ENCODE measurements at regions not wholly inside any gene's neighbourhood (a gene's known extent, or its start where the extent isn't known, plus 50 kb on each side); places are given as distances from the start of the nearest gene placed in this dataset.

DNA sequence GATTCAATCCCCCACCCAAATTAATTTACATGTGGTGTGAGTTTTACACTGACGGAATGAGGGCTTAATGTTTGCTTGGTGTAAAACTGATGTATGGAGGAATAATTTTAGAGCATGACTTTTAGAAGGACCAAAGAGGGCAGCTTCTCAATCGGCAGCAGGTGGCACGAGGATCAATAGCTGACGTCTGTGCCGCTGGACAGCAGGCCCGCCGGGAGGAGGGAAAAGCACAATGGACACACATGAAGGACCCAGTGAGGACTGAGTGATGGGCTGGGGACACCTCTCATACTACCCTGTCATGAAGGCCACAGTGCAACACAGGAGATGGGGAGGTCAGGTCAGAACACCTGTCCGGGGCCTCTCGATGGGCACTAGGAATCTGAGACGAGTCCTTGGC is 61.4 kb upstream of the NSMCE3 start:
- WGBS, 2 experiments (ENCODE audit: extremely low coverage in 2 of 2, insufficient read length in 1 of 2), result 67% methylated on average over 1 of the region's 10 CpGs; no CpG with 5 or more reads in 1 of the 2 experiments
- CTCF ChIA-PET, result no interaction called here

More for the DNA sequence above, 61.4 kb upstream of the NSMCE3 start:
- Histone ChIP-seq H2BK5ac (ENCODE audit: low read depth, low read length, poor library complexity, severe bottlenecking) (no peak overlapping the region), H3K9me1 (ENCODE audit: insufficient read depth, low read length) (no peaks in the 10 kb centered on the region), H2BK15ac (ENCODE audit: low read depth, low read length) (no peak overlapping the region), H3K14ac (replicated peaks; ENCODE audit: low read depth, low read length) (no peak overlapping the region), H3K56ac (ENCODE audit: extremely low read depth, insufficient read depth, low read length) (no peak overlapping the region), H2AK5ac (ENCODE audit: low read depth, low read length) (no peak overlapping the region), H3K4me1 (ENCODE audit: control insufficient read depth, insufficient read depth, low read length) (no peaks in the 10 kb centered on the region), H3K23ac (ENCODE audit: low read depth, low read length) (no peak overlapping the region), H2BK20ac (ENCODE audit: low read depth, low read length) (no peak overlapping the region), H4K91ac (ENCODE audit: insufficient read depth, low read depth, low read length) (no peak overlapping the region), H3K27me3 (ENCODE audit: control insufficient read depth, insufficient read depth, low read length) (no peaks in the 10 kb centered on the region), H3K9me3 (ENCODE audit: control insufficient read depth, insufficient read depth, low read length) (no peaks in the 10 kb centered on the region), H3K4ac (ENCODE audit: low read depth, low read length) (no peak overlapping the region), H3K4me3 (ENCODE audit: insufficient read depth, low read depth, low read length) (no peak overlapping the region), H3K18ac (ENCODE audit: low read depth, low read length) (no peak overlapping the region), H3K4me2 (ENCODE audit: low read depth, low read length) (no peak overlapping the region), H3K9ac (ENCODE audit: low read depth, low read length) (no peak overlapping the region), H3K36me3 (ENCODE audit: control insufficient read depth, insufficient read depth, low read length) (no peaks in the 10 kb centered on the region), H2BK120ac (ENCODE audit: low read depth, low read length) (no peak overlapping the region), H4K5ac (ENCODE audit: low read depth, low read length) (no peak overlapping the region), H2AK9ac (replicated peaks; ENCODE audit: low read depth, low read length, poor library complexity) (no peak overlapping the region), H2AFZ (replicated peaks; ENCODE audit: low read length, poor library complexity) (no peak overlapping the region), H3K79me1 (ENCODE audit: low read depth in 1 of 2, low read length in 2 of 2) (no peaks in the 10 kb centered on the region), H4K8ac (ENCODE audit: low read depth in 2 of 2, low read length in 2 of 2) (no peak overlapping the region), H4K20me1 (ENCODE audit: insufficient read depth, low read length) (no peaks in the 10 kb centered on the region), H3K27ac (ENCODE audit: insufficient read depth, low read length) (no peak overlapping the region)
- in situ Hi-C loops (cut with MboI; ENCODE audit: low sequenced_read_pairs), result no loop called here
- intact Hi-C loops (cut with micrococcal nuclease), result no loop called here
- DNase-seq (no peak), ATAC-seq (ENCODE audit: low read depth) (no peak)
- TF ChIP-seq SMC3 (IDR thresholded peaks at IDR 0.05; ENCODE audit: low read depth, low read length), result no peak
- TF ChIP-seq CEBPB (IDR thresholded peaks at IDR 0.05; ENCODE audit: low read depth, low read length), result no peak
- no peak for TF ChIP-seq USF2 (IDR thresholded peaks at IDR 0.05; ENCODE audit: low read depth, low read length)
- no peak for TF ChIP-seq FOS (IDR thresholded peaks at IDR 0.05; ENCODE audit: low read depth, low read length)
- no peak for TF ChIP-seq MAZ (IDR thresholded peaks at IDR 0.05; ENCODE audit: borderline replicate concordance, low read depth, low read length)
- no peak for TF ChIP-seq BHLHE40 (IDR thresholded peaks at IDR 0.05; ENCODE audit: low read depth, low read length)
- no peak for TF ChIP-seq MAFK (IDR thresholded peaks at IDR 0.05; ENCODE audit: low read depth, low read length)
- TF ChIP-seq, protein P1, sequence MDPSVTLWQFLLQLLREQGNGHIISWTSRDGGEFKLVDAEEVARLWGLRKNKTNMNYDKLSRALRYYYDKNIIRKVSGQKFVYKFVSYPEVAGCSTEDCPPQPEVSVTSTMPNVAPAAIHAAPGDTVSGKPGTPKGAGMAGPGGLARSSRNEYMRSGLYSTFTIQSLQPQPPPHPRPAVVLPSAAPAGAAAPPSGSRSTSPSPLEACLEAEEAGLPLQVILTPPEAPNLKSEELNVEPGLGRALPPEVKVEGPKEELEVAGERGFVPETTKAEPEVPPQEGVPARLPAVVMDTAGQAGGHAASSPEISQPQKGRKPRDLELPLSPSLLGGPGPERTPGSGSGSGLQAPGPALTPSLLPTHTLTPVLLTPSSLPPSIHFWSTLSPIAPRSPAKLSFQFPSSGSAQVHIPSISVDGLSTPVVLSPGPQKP (IDR thresholded peaks at IDR 0.05; ENCODE audit: borderline replicate concordance, low read depth, low read length), result no peak
- no peak for TF ChIP-seq NFE2L2 (IDR thresholded peaks at IDR 0.05; ENCODE audit: low read depth, low read length)
- no peak for TF ChIP-seq CHD1 (IDR thresholded peaks at IDR 0.05; ENCODE audit: low read depth, low read length)
- no peak for TF ChIP-seq RCOR1 (IDR thresholded peaks at IDR 0.05; ENCODE audit: insufficient replicate concordance, low read length)
- TF ChIP-seq RFX5 (IDR thresholded peaks at IDR 0.05; ENCODE audit: low read depth, low read length), result no peak
- no peak for TF ChIP-seq POLR2A (IDR thresholded peaks at IDR 0.05; ENCODE audit: low read depth, low read length)
- no peak for TF ChIP-seq RAD21 (IDR thresholded peaks at IDR 0.05; ENCODE audit: low read length)
- no peak for TF ChIP-seq MXI1 (IDR thresholded peaks at IDR 0.05; ENCODE audit: borderline replicate concordance, low read depth, low read length)
- TF ChIP-seq, protein P2, sequence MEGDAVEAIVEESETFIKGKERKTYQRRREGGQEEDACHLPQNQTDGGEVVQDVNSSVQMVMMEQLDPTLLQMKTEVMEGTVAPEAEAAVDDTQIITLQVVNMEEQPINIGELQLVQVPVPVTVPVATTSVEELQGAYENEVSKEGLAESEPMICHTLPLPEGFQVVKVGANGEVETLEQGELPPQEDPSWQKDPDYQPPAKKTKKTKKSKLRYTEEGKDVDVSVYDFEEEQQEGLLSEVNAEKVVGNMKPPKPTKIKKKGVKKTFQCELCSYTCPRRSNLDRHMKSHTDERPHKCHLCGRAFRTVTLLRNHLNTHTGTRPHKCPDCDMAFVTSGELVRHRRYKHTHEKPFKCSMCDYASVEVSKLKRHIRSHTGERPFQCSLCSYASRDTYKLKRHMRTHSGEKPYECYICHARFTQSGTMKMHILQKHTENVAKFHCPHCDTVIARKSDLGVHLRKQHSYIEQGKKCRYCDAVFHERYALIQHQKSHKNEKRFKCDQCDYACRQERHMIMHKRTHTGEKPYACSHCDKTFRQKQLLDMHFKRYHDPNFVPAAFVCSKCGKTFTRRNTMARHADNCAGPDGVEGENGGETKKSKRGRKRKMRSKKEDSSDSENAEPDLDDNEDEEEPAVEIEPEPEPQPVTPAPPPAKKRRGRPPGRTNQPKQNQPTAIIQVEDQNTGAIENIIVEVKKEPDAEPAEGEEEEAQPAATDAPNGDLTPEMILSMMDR (conservative IDR thresholded peaks at IDR 0.05; ENCODE audit: low read depth, low read length), result no peak
- dilution Hi-C loops (cut with HindIII; ENCODE audit: low sequenced_read_pairs, unreplicated experiment), result no loop called here
- no TSS peak for BruUV-seq (replicated peaks)
- POLR2A ChIA-PET (ENCODE audit: unreplicated experiment), result no interaction called here
